B cell (primary cell): ENCODE measurements at regions not wholly inside any gene's neighbourhood (a gene's known extent, or its start where the extent isn't known, plus 50 kb on each side); places are given as distances from the start of the nearest gene placed in this dataset.

Experiments
- CTCF ChIP-seq: fragments of 200-600 bp; IDR thresholded peaks from one replicate; pipeline ENCODE4 v1.8.0; 2022; ENCODE audit warnings: antibody characterized with exemption, mild to moderate bottlenecking
- EZH2 ChIP-seq: IDR thresholded peaks from 2 replicates; pipeline ENCODE4 v1.6.1; 2012; ENCODE audit warnings: borderline replicate concordance, low read depth, mild to moderate bottlenecking, moderate library complexity, low read length; ENCODE audit not compliant: insufficient read depth, poor library complexity, severe bottlenecking

- no peak for TF ChIP-seq CTCF
- no peak for TF ChIP-seq EZH2
These were observed 612.8 kb upstream of the AGTR1 start for GRCh38 chr3:148084931-148085330.
